ENCODE measurements at regions not wholly inside any gene's neighbourhood (a gene's known extent, or its start where the extent isn't known, plus 50 kb on each side); places are given as distances from the start of the nearest gene placed in this dataset.
"Not testable (repeated sequence)": the region's sequence is repeated elsewhere in the genome, so short reads cannot be mapped to it uniquely, and the experiment has no call there.

- DNase-seq = no peak
These were observed 306.7 kb downstream of the EPB41L4A start for GRCh38 chr5:112112346-112112745.

DNA sequence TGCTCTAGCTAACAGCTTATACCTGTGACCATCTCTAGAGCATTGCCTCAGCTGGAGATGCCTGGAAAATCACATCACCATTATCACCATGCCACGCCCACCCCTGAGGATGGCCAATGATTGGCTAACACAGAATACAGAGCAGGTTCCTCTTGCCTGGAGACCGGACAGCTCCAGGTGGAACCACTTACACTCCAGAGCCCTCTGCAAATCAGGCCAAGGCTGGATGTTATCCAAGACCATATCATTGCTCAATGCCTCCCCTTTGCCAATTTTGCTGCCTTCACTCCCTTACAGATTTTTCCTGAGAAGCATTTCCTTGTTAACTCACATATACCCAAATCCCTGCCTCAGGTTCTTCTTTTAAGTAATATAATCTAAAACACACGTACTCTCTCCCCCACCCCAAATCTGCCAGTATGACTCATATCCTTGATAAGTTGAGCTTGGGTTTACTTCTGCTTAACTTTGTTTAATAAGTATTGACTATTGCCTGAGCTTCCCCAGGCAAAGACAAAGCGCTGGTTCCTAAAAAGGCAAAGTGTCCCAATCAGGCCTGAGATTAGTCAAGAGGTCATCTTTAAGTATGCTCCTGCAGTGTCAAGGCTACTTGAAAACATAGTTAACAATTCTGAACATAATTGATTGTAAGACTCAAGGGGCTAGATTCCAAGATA, 309.6 kb downstream of the EPB41L4A start:
- no peak for DNase-seq

- no peak for DNase-seq
These were observed 312.2 kb downstream of the EPB41L4A start for GRCh38 chr5:112106878-112107277.

- DNase-seq = no peak
These were observed 321.3 kb downstream of the EPB41L4A start for GRCh38 chr5:112097768-112098167.

GRCh38 chr5:112087222-112087621, 330.2 kb upstream of the NREP start:
- no peak for DNase-seq

GRCh38 chr5:112086740-112087139, 329.7 kb upstream of the NREP start:
- no peak for DNase-seq

GRCh38 chr5:112084149-112084548, 327.2 kb upstream of the NREP start:
- DNase-seq = no peak

- DNase-seq = no peak
These were observed 326.6 kb upstream of the NREP start for GRCh38 chr5:112083623-112084022.

- DNase-seq = no peak
These were observed 320.2 kb upstream of the NREP start for GRCh38 chr5:112077180-112077579.

DNA sequence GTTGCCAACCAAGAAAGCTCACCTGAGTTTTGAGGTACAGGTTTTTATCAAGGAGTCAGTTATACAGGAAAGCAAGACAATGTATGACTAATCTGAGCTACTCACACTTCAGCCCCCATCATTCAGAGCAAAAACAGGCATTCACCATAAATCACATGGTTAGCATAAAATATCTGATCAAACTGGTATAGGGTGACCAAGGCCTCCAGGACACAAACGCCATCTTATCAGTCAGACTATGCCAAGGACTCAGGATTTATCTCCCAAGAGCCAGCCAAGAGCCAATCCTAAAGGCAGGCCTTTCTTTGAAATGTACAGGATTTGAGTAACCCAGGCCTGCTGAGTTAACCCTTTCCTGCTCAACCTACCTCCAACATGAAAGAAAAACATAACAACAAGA, 313.0 kb upstream of the NREP start:
- DNase-seq = no peak

- DNase-seq = no peak
These were observed 312.3 kb upstream of the NREP start for GRCh38 chr5:112069329-112069728.

GRCh38 chr5:112068593-112068992, 311.6 kb upstream of the NREP start:
- no peak for DNase-seq

- DNase-seq = no peak
These were observed 308.8 kb upstream of the NREP start for GRCh38 chr5:112065781-112066180.

- DNase-seq = no peak
These were observed 308.0 kb upstream of the NREP start for GRCh38 chr5:112064956-112065355.

GRCh38 chr5:112064271-112064701, 307.3 kb upstream of the NREP start:
- DNase-seq = no peak

- DNase-seq = no peak
These were observed 306.9 kb upstream of the NREP start for GRCh38 chr5:112063856-112064255.

GRCh38 chr5:112063191-112063590, 306.2 kb upstream of the NREP start:
- DNase-seq = no peak

DNA sequence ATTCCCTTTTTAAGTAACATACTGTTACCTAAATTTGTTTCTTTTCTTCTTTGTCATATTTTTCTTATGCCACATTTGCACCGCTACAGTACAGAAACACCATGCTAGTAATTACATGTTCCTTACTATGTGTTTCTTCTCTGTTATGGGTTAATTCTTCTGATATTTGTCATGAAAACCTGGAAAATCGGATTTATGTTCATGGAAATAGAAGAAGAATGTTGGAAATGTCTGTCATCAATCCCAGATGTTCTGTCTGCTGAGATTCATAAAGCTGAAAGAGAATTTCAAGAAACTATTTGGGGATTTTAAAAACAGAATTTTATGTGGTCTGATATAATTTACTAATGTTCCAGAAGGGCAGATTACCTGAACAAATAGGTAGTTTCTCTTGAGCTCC, 305.2 kb upstream of the NREP start:
- DNase-seq = no peak

- no peak for DNase-seq
These were observed 304.7 kb upstream of the NREP start for GRCh38 chr5:112061666-112062065.

DNA sequence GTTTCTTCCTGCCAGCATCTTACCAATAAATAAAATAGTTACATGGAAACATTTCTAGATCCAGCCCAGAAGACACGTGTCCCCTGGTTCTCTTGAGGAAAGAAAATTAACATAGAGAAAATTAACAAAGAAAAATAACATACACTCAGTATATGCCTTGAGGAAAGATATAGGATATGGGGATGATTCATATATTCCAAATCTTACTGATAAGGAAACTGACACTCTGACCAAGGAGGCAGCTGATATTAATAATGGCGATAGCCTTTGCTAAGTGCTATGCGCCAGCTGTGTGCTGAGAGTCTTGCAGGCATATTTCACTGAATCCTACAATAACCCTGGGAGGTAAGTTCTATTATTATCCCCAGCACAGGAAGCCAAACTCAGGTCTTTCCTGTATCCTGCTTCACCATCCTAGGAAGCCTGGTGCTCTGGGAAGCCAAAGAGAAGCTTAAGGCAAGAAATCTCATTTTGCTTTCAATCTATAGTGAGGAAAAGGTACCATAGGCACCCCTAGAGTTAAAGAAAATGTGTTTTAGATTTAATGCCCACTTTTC, 302.7 kb upstream of the NREP start:
- no peak for DNase-seq

DNA sequence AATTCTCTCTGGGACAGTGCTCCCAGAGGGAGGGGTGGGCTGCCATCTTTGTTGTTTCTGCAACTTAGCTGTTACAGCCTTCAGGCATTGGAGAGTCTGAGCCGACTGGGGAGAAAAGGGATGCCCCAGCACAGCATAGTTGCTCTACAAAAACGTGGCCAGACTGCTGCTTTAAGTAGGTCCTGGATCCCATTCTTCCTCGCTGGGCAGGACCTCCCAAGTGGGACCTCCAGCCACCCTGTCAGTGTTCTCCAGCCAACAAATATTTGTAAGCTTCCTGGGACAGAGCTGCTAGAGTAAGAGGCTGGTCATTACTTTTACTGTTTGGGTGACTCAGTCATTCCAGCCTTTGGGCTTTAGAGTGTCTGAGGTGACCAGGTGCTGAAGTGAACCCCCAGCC, 292.7 kb upstream of the NREP start:
- DNase-seq = no peak

DNA sequence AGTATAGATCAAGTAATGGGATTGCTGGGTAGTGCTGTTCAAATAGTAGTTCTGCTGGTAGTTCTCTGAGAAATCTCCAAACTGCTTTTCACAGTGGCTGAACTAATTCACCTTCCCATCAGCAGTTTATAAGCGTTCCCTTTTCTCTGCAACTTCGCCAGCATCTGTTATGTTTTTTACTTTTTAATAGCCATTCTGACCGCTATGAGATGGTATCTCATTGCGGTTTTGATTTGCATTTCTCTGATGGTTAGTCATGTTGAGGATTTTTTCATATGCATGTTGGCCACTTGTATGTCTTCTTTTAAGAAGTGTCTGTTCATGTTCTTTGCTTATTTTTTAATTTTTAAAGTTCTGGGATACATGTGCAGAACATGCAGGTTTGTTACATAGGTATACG, 279.2 kb upstream of the NREP start:
- DNase-seq = no peak

DNA sequence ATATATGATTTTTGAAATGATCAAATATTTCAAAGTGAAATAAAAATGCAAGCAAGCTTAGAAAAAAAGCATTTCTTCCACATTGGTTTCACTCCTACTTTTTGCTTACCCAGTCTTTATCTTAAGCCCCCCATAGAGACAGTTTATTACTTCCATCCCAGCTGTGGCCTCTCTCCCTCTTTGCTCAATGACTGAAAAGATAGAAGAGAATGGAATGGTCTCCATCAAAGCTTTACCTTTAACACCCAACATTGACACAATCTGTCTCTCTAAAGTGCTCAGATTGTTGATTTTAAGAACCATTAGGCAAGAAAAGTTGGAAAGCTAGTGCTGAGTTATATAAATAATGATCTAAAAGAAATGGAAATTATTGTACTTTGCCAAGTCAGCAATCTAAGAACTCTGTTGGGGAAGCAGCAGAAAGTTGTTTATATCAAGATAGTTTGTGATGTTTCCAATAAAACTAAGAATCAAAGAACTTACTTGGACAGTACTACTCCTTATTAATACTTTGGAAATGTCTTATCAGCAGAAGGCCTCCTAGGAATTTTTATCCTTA, 277.5 kb upstream of the NREP start:
- no peak for DNase-seq

DNA sequence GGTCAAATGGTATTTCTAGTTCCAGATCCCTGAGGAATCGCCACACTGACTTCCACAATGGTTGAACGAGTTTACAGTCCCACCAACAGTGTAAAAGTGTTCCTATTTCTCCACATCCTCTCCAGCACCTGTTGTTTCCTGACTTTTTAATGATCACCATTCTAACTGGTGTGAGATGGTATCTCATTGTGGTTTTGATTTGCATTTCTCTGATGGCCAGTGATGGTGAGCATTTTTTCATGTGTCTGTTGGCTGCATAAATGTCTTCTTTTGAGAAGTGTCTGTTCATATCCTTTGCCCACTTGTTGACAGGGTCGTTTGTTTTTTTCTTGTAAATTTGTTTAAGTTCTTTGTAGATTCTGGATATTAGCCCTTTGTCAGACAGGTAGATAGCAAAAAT, 269.9 kb upstream of the NREP start:
- not testable (repeated sequence) for DNase-seq

DNA sequence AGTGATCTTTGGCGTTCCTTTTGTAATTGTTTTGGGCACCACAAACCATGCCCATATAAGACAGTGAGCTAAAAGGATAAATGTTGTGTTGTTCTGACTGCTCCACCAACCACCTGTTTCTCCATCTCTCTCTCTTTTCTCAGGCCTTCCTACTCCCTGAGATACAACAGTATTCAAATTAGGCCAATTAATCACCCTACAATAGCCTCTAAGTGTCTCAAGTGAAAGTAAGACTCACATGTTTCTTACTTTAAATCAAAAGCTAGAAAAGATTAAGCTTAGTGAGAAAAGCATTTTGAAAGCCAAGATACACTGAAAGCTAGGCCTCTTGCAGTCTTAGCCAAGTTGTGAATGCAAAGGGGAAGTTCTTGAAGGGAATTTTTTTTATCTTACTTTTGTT, 268.8 kb upstream of the NREP start:
- DNase-seq = no peak

Data from cerebellar nuclear complex (tissue), 1 donor.